ENCODE measurements at regions not wholly inside any gene's neighbourhood (a gene's known extent, or its start where the extent isn't known, plus 50 kb on each side); places are given as distances from the start of the nearest gene placed in this dataset.
A peak's percentile ranks its signal among the peaks of the same experiment; 100 is the strongest.

DNA sequence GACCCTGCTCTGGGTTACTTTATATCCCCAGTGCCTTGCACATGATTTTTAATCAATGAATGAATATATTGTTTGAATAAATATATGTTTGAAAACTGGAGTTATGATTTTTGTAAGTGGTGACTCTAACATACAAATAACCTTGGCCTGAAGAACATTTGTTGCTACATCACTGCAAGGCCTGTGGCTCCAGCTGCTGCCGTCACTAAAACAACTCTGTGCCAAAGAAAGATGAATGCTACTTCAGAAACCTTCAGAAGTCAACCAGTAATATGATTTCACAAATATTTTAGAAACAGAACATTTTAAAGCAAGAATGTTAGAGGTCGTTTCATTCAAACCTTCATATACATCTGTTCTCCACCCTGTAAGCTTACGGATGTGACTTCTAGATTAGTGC, 60.6 kb upstream of the SEC16B start:
- Histone ChIP-seq H3K36me3 (ENCODE audit: insufficient read depth, low read length) (no peaks in the 10 kb centered on the region), H3K4me3 (ENCODE audit: low read length) (no peak overlapping the region), H3K27ac (ENCODE audit: low read depth in 1 of 2, low read length in 2 of 2) (no peak overlapping the region), H3K4me1 (ENCODE audit: insufficient read depth, low read length) (no peaks in the 10 kb centered on the region), H3K9me3 (ENCODE audit: control insufficient read depth in 1 of 2, insufficient read depth in 1 of 2, low read length in 2 of 2) (peaks cover 0 to 10% of the 10 kb centered on the region in 2 experiments), H3K27me3 (ENCODE audit: control insufficient read depth in 1 of 2, insufficient read depth in 2 of 2, low read length in 2 of 2) (no peaks in the 10 kb centered on the region)
- TF ChIP-seq, protein P1, sequence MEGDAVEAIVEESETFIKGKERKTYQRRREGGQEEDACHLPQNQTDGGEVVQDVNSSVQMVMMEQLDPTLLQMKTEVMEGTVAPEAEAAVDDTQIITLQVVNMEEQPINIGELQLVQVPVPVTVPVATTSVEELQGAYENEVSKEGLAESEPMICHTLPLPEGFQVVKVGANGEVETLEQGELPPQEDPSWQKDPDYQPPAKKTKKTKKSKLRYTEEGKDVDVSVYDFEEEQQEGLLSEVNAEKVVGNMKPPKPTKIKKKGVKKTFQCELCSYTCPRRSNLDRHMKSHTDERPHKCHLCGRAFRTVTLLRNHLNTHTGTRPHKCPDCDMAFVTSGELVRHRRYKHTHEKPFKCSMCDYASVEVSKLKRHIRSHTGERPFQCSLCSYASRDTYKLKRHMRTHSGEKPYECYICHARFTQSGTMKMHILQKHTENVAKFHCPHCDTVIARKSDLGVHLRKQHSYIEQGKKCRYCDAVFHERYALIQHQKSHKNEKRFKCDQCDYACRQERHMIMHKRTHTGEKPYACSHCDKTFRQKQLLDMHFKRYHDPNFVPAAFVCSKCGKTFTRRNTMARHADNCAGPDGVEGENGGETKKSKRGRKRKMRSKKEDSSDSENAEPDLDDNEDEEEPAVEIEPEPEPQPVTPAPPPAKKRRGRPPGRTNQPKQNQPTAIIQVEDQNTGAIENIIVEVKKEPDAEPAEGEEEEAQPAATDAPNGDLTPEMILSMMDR (IDR thresholded peaks at IDR 0.05), result no peak
- peaks cover 2% of the 10 kb centered on the region for H3K9me3 Mint-ChIP-seq
- no peak overlapping the region for H3K4me3 Mint-ChIP-seq
- no peaks in the 10 kb centered on the region for H3K4me1 Mint-ChIP-seq (ENCODE audit: low read depth)
- no peaks in the 10 kb centered on the region for H3K27me3 Mint-ChIP-seq
- ChIA-PET POLR2A (no interaction called here), CTCF (no interaction called here)
- DNase-seq (no peak), ATAC-seq (ENCODE audit: poor library complexity) (no peak)
- no peak overlapping the region for H3K27ac Mint-ChIP-seq
- H3K36me3 Mint-ChIP-seq (ENCODE audit: low read depth), result no peaks in the 10 kb centered on the region
- intact Hi-C loops (cut with DNase I, micrococcal nuclease), result no loop called here

DNA sequence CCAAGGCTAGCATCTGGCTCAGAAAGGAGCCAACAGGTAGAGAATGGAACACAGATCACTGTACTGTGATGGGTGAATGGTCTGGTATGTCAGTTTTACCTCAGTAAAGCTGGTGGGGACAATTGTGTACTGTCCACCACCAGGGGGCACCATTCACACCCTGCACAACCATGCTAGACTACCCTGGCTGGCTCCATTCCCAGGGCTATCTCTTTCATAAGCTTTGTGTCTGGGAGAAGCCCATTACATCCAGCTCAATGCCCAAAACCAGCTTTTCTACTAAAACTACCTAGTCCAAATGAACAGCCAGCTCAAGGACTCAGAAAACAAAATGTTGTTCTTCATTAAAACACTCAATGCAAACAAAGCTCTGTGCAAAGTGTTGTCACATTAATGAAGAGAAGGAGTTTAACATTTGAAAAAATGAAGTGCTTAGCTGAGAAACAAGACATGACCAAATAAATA, 62.0 kb upstream of the RASAL2 start:
- peaks cover 0 to under 1% of the 10 kb centered on the region in 2 experiments for H3K27me3 ChIP-seq (ENCODE audit: control insufficient read depth in 1 of 2, insufficient read depth in 2 of 2, low read length in 2 of 2)
- TF ChIP-seq, protein P1 (IDR thresholded peaks at IDR 0.05), result peak; percentile 22
- Mint-ChIP-seq H3K9me3 (peaks cover 2% of the 10 kb centered on the region), H3K36me3 (ENCODE audit: low read depth) (no peaks in the 10 kb centered on the region), H3K4me1 (ENCODE audit: low read depth) (no peaks in the 10 kb centered on the region), H3K4me3 (no peak overlapping the region), H3K27ac (no peak overlapping the region), H3K27me3 (peaks cover 9% of the 10 kb centered on the region)
- ChIA-PET POLR2A (no interaction called here), CTCF (no interaction called here)
- ATAC-seq (ENCODE audit: poor library complexity) (no peak), DNase-seq (peak in 3 of 14 experiments; percentile 3 to 44 (median 35))
- peaks cover 0 to 12% of the 10 kb centered on the region in 2 experiments for H3K9me3 ChIP-seq (ENCODE audit: control insufficient read depth in 1 of 2, insufficient read depth in 1 of 2, low read length in 2 of 2)
- intact Hi-C loops (cut with DNase I, micrococcal nuclease), result no loop called here
- H3K4me1 ChIP-seq (ENCODE audit: insufficient read depth, low read length), result no peaks in the 10 kb centered on the region
- no peak overlapping the region for H3K27ac ChIP-seq (ENCODE audit: low read depth in 1 of 2, low read length in 2 of 2)
- no peak overlapping the region for H3K4me3 ChIP-seq (ENCODE audit: low read length)
- no peaks in the 10 kb centered on the region for H3K36me3 ChIP-seq (ENCODE audit: insufficient read depth, low read length)

DNA sequence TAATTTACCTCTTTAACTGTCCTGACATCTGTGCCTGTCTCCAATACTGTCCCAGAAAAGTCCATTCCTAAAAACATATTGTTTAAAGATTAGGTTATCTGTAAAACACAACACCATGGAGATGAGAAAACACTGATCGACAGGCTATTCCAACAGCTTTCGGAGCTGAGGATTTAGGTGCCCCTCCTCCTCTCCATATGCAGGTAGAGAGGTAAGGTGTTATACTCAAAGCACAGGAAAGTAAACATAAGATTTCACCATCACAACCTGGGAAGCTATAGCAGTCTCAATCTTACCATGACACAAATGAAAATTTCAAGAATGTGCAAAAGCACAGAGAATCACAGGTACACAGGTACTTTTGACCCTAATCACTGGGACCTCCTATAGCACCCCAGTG, 60.9 kb upstream of the RASAL2 start:
- ATAC-seq (ENCODE audit: poor library complexity), result no peak

More for the DNA sequence above, 60.9 kb upstream of the RASAL2 start:
- CTCF ChIA-PET, result no interaction called here
- Histone ChIP-seq H3K4me1 (ENCODE audit: insufficient read depth, low read length) (no peaks in the 10 kb centered on the region), H3K9me3 (ENCODE audit: control insufficient read depth in 1 of 2, insufficient read depth in 1 of 2, low read length in 2 of 2) (peaks cover 0 to 22% of the 10 kb centered on the region in 2 experiments), H3K27me3 (ENCODE audit: control insufficient read depth in 1 of 2, insufficient read depth in 2 of 2, low read length in 2 of 2) (peaks cover 0 to 2% of the 10 kb centered on the region in 2 experiments), H3K36me3 (ENCODE audit: insufficient read depth, low read length) (no peaks in the 10 kb centered on the region), H3K27ac (ENCODE audit: low read depth in 1 of 2, low read length in 2 of 2) (no peak overlapping the region), H3K4me3 (ENCODE audit: low read length) (no peak overlapping the region)
- peaks cover 2% of the 10 kb centered on the region for H3K9me3 Mint-ChIP-seq
- intact Hi-C loops (cut with DNase I, micrococcal nuclease), result no loop called here
- H3K27ac Mint-ChIP-seq, result no peak overlapping the region
- POLR2A ChIA-PET, result no interaction called here
- no peaks in the 10 kb centered on the region for H3K4me1 Mint-ChIP-seq (ENCODE audit: low read depth)
- no peaks in the 10 kb centered on the region for H3K36me3 Mint-ChIP-seq (ENCODE audit: low read depth)
- TF ChIP-seq, protein P1 (IDR thresholded peaks at IDR 0.05), result no peak
- no peak overlapping the region for H3K4me3 Mint-ChIP-seq
- peaks cover 15% of the 10 kb centered on the region for H3K27me3 Mint-ChIP-seq
- DNase-seq, result no peak

Measured in CD4-positive, alpha-beta T cell (primary cell).